HG03060 (cell line): ENCODE measurements at regions not wholly inside any gene's neighbourhood (a gene's known extent, or its start where the extent isn't known, plus 50 kb on each side); places are given as distances from the start of the nearest gene placed in this dataset.

Experiments
- ATAC-seq: cut with Tn5 transposase; IDR thresholded peaks from one replicate; pipeline ENCODE4 v1.9.1; 2021; ENCODE audit warnings: low read depth, moderate number of reproducible peaks; ENCODE audit not compliant: unreplicated experiment

DNA sequence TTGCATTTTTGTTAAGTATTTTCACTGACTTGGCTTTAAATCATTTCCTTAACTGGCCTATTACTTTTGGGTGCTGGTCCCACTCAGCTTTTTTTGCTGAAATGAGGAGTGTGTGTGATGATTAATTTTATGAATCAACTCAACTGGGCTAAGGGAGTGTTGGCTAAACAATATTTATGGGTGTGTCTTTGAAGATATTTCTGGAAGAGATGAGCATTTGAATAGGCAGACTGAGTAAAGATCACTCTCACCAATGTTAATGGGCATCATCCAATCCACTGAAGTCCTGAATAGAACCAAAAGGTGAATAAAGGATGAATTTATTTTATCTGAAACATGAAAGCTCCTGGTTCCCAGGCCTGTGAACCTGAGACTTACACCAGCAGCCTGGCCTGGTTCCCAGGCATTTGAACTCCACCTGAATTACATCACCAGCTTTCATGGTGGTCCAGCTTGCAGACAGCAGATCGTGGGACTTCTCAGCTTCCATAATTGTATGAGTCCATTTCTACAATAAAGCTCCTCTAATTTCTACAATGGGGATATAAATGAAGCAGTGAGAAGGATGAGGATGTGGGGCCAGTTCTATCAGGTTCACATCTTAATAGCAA is 241.3 kb upstream of the ZC3H12C start:
- no peak for ATAC-seq

DNA sequence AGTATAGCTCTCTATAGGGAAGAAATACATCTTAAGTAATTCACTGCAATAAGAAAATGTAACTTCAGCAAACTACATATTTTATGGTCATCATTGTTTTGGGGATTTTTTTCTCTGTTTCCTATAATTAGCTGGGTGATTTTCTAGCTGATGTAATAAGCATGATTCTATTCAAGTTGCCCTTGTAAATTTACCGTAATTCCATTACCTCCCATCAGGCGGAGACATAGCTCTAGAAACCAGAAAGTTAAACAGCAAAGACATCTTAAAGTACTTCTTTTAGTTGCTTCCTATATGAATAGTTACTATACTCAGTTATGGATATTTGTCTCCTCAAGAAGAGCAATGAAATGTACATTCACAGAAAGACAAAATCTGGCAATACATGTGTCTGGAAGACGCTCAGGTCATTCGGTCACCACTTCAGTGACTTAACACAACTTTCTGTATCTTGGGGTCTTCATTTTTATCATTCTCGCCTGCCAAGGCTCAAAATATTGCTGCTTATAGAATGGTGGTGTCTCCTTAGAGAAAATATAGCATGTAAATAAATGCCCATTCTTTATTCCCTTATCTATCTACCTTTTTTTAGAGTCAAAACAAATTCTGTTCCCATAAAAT is 239.9 kb upstream of the ZC3H12C start:
- peak; percentile 78 for ATAC-seq

DNA sequence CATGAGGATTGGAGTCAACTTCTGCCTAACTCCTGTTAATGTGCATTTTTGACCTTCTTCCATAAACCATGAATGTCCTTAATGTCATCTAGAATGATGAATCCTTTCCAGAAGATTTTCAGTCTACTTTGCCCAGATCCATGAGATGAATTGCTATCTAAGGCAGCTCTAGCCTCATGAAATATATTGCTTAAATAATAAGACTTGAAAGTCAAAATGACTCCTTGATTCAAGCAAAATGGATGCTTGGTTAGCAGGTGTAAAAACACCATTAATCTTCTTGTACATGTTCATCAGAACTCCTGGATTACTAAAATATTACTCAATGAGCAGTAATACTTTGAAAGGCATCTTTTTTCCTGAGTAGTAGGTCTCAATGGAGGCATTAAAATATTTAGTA is 238.5 kb upstream of the ZC3H12C start:
- ATAC-seq = no peak

DNA sequence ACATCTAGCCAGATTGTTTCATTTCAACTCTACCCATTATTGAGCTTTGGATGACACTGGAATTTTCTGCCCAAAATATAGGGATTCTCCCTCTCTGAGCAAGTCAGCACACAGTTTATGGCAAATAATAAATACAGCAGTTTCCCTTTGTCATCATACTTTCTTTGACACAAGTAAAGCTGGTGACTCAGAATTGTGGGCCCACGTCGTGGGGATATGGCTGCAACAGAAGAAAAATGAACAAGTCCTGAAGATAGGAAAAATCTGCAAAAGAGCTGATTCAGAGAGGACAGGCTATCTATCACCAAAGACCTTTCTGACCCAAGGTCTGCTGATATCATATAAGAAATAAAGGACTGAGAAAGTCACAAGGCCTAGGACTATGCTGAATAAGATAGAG is 236.3 kb upstream of the ZC3H12C start:
- no peak for ATAC-seq

DNA sequence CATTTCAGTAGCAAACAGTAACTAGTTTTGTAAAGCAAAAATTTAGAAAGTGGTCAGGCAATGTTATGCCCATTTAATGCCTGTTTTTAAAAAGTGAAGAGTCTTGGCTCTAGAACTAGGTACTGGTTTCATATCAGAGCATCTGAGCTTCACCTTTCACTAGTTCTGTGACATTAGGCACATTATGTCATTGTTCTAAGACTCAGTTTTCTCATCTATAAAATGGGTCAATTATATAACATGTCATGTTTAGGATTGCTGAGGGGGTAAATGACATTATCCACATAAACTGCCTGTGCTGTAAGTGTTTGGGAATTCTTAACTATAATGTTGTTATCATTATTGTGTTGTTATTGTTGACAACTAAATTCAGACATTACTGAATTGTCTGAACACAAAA is 235.6 kb upstream of the ZC3H12C start:
- no peak for ATAC-seq

DNA sequence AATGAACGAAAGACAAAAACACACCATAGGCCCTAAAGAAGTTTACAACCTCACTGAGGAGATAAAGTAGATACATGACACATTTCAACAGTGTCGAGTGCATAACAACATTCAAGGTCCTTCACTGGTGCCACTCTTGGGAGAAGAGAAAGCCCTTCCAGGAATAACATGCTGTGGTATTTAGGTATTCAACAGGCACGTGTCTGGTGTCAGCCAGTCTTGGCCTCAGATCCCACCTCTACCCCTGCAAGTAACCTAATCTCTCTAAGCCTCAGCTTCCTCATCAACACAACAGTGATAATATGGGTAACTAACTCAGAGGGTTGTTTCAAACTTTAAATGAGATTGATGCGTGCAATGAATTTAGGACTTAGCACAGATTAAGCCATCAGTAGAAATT is 235.0 kb upstream of the ZC3H12C start:
- ATAC-seq = no peak

DNA sequence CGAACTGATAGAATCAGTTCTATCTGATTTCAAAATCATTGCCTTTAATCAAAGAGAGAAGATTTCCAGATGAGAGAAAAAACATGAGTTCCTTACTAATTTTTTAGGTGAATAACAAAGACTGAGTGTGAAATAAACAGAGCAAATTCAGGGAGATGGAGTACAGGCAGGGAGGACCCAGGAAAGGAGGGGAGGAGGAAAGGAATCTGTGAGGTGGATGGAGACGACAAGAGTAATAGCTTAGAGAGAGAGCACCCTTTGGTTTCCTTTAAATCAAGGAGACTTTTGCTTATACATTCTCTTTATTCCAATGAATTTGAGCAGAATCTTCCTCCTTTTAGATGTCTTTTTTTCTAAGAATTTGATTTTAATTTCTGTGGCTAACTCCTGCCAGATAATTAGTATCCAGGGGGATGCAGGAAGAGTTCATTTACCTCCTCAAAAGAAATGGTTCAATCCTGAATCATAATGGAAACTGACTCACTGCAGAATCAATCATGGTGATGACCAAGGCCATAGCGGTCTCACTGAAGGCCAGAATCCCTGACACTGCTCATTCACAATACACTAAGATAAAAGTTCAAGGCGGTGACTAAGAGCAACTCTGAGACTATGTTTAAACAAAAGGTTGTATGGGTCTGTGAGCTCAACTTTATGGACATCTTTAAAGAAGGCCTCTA is 234.0 kb upstream of the ZC3H12C start:
- ATAC-seq = no peak

DNA sequence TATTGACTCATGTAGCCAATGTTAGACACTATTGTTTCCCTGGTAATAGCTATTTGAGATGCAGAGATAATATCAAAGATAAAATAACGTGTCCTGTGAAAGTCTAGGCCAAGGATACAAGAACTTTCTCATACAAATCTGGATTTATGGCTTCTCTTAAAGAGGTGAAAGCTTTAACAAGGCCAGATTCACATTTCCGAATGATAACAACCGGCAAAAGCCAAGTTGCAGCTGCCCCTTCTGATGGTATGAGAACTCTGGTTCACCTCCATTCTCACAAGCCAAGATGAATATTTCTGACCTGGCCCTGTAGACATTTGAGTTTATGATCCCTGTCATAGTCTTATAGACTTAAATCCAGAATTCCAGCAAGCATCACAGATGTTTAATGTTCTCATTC is 230.4 kb upstream of the ZC3H12C start:
- ATAC-seq = no peak

DNA sequence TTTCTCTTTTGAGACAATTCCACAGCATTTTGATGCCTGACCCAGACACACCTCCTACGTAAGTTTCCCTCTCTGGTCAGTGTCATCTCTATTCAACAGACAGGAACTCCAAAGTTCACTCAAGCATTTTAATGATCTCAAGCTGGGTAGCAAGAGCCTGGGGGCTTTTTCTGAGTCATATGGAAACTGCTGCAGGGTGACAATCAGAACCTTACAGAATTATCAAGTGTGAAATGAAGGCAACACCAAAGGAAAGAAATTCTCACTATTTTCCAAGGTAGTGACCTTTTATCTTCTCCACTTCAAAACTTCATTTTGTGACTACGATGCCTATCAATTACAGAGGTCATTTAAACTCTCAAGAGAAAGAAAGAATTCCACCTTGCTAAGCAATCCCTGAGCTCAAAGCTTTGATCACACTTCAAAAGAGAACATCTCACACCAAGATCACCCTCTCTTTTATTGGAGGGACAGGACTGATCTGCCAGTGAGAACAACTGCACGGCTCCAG is 229.0 kb upstream of the ZC3H12C start:
- peak; percentile 94 for ATAC-seq

DNA sequence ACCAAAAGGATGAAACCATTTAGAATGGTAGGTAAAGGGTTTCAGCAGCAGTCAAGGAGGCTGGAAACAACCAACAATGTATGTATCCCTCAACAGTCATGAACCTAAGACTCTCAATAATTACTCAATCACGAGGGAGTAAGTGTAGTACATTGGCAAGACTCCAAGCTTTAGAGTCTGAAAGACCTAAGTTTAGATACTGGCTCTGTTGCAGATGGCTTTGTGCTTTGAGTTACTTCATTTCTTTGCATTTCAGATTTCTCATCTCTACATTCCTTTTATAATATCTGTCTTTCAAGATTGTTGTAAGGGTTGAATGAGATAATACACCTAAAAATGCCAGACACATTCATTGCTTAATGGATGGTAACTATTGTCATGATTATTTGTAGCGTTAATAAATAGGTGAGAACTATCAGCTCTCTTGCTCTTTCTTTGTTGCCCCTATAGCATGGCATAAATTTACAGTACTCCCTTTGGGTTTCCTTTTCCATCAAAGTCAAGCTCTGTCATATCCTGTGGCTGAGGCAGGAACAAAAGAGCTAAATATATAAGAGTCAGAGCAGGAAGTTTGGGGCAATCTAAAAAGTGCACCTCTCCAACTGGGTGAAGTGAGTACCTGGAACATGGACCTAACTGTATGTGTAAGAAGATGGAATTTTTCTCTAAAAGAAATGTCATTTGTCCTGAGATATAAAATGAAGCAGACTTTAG is 228.2 kb upstream of the ZC3H12C start:
- peak; percentile 38 for ATAC-seq

DNA sequence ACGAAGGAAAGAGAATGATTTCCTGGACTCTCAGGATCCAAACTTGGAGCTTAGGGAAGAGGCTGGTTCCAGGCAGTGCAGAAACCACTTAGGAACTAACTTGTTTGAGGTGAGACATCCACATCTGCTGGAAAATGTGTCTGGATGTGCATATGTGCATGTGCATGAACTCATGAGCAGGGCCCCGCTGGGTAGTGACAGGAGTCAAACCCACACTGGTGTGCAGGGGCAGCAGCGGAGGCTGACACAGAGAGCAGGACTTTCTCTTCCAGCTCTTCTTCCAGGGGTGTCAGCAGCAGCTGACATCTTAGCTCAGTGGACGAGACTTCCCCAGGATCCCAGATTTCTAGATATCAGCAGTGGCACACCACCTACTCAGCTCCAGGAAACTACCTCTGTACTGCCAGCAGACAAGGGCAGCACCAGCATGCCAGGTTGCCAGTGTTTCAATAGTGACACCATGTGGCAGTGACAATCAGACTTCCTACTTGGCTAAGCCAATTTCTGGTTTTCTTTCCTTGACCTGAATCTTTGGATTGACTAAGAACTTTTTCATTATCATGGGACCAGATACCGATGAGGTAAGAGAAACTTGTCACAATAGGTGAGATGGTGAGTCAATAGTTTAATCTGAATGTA is 227.5 kb upstream of the ZC3H12C start:
- ATAC-seq = no peak

DNA sequence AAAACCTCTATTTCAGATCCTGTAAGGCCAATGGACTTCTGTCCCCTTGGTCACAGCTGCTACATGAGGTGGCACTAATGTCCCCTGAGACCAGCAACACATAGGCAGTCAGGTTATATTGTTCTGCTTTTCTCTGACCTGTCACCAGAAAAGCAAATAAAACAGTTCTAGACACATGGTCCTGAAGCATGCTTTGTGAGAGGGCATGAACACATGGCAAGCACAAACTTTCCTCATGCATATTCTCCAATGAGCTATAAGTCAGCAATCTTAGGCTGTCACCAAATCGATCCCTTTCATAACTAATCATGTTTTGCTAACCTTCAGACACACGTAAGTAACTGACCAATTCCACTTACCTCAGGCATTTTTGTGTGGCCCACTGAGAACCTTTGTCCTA is 225.4 kb upstream of the ZC3H12C start:
- no peak for ATAC-seq

DNA sequence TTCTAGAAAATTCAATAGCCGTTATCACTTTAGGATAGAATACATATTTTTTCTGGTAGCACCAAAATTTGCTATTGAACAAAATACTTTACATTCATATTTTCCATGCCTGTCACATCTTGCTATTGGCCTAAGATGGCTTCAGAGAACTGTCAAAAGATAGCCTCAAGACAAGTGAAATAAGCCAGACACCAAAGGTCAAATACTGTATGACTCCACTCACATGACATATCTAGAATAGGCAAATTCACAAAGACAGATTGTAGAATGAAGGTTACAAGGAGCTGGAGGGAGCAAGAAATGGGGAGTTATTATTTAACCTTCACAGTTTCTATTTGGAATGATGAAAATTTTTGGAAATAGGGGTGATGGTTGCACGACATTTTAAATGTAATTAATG is 223.7 kb upstream of the ZC3H12C start:
- ATAC-seq = no peak

DNA sequence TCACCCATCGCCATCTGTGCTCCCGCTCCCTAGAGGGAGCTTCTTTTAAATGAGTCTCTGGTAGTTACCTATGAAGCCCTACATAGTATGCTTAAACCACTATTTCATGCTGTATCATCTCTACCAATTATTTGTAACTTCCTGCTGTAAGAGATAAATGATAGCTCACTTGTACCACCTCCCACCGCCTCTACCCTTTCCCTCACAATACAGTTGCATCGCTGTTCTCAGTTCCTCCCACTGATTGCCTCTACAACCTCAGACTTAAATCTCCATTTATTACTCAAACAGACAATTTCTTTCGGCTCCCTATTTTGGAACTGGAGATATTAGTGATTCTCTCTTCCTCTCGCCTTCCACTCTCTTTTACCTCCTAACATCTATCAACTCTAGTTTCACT is 222.9 kb upstream of the ZC3H12C start:
- ATAC-seq = no peak

DNA sequence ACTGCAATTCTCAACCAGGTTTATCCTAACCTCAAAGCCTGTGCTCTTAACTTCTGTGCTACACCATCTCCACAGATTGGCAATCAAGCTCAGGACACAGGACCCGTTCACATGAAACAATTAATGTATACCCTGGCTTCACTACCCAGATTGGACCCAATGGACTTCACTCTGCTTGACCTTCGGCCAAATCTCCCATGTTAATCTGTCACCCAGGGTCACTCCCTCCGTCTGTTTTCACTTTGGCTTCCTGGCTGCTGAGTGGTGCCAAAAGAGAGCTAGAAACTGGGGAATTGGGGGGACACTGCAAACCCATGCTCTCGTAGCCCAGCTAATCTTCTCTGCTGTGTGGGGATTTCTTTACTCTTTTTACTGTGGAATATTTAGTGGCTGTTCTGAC is 216.1 kb upstream of the ZC3H12C start:
- ATAC-seq = no peak

DNA sequence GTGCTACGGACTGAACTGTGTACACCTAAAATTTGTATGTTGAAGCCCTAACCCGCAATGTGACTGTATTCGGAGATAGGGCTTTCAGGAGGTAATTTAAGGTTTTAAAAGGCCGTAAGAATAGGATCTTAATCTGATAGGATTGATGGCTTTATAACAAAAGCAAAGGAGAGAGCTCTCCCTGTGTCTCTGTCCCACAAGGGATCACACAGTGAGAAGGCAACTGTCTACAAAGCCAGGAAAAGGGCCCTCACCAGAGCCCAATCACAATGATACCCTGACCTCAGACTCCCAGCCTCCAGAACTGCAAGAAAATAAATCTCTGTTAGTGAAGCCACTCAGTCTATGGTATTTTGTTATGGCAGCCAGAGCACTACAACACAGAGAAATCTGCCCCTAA is 208.7 kb upstream of the ZC3H12C start:
- no peak for ATAC-seq

DNA sequence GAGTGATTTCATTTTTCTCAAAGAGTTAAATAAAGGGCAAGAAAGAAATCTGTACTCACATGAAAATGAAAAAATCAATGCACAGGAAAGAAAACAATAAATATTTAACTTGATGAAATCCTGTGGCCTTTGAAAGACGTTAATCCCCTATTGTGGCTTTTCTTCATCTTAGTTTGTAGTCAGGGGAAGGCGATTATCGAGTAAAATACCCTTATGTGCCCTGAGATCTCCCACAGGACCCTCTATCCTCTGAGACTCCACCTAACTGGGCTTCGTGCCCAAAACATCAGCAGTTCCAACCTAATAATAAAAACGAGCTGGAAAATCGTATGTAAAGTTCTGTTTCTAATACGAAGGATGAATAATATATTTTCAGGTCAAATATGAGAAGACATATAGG is 208.2 kb upstream of the ZC3H12C start:
- ATAC-seq = no peak

DNA sequence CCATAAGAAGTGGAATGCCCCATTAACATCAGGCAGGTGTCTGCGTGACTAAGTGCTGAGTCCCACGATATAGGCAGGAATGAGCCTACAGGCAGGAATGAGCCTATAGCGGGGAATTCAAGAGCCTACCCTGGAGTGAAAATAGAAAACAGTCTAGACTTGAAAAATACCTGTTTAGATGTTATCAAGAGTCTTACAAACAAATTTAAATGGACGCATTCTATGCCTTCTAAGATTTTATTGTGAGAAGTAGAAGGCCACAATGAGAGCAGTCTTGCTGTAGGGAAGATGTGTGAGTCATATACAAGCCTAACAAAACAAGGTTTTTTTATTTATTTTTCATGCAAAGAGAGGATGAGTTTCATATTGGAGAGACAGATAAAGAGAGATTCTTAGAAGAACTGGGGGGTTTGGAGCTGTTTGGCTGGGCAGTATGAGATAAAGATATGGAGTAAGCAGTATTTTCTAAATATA is 200.8 kb upstream of the ZC3H12C start:
- no peak for ATAC-seq

DNA sequence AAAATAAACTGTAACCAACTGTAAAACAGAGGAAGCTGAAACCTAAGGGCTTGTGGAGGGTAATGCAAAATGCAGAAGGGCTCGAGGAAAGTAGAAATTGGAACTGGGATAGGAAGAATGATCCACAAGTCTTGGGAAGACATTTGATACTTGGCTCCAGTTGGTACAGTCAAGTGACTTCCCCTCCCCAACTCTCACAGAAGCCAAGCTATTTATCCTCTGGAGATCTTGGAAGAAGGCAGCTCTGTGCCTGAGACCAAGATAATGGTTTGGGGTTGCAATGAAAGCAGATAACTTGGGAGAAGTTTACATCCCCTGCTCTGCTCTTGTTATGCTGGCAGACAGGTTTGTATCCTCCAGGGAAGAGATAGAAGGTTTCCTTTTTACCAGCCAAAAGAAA is 198.9 kb upstream of the ZC3H12C start:
- no peak for ATAC-seq

DNA sequence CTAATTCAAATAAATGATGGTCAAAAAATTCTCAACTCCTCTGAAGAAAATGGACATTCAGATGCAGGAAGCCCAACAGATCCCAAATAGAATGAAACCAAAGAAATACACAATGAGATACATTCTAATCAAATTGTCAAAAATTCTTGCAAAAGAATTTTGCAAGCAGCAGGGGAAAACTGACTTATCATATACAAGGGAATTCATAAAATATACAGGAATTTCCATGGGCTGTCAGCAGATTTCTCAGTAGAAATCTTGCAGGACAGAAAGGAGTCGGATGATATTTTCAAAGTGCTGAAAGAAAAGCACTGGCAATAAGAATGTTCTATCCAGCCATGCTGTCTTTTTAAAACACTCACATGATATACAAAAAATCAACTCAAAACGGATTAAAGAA is 194.6 kb upstream of the ZC3H12C start:
- ATAC-seq = no peak
